ENCODE measurements at regions not wholly inside any gene's neighbourhood (a gene's known extent, or its start where the extent isn't known, plus 50 kb on each side); places are given as distances from the start of the nearest gene placed in this dataset.

GRCh38 chr5:53191548-53192165, 82.1 kb upstream of the MOCS2 start:
- WGBS: 75% methylated on average over 4 of the region's 4 CpGs
- H3K4me1 ChIP-seq: no peaks in the 10 kb centered on the region
- no peak overlapping the region for H3K27ac ChIP-seq
- H3K27me3 ChIP-seq: no peaks in the 10 kb centered on the region
- H3K36me3 ChIP-seq: no peaks in the 10 kb centered on the region
- no peak for DNase-seq (ENCODE audit: low spot score in 2 of 2)
- TF ChIP-seq POLR2A (IDR thresholded peaks at IDR 0.05) (no peak), EP300 (IDR thresholded peaks at IDR 0.05) (no peak), POLR2AphosphoS5 (IDR thresholded peaks at IDR 0.05) (no peak), CTCF (IDR thresholded peaks at IDR 0.05) (no peak)
- no peak overlapping the region for H3K4me3 ChIP-seq
- H3K9me3 ChIP-seq: no peaks in the 10 kb centered on the region

- H3K4me3 ChIP-seq: no peak overlapping the region
- 54% methylated on average over 2 of the region's 2 CpGs for WGBS
- H3K27ac ChIP-seq: no peak overlapping the region
- TF ChIP-seq CTCF (IDR thresholded peaks at IDR 0.05): no peak
- TF ChIP-seq EP300 (IDR thresholded peaks at IDR 0.05): no peak
- TF ChIP-seq POLR2A (IDR thresholded peaks at IDR 0.05): no peak
- TF ChIP-seq POLR2AphosphoS5 (IDR thresholded peaks at IDR 0.05): no peak
- no peaks in the 10 kb centered on the region for H3K36me3 ChIP-seq
- H3K27me3 ChIP-seq: no peaks in the 10 kb centered on the region
- DNase-seq (ENCODE audit: low spot score in 2 of 2): no peak
- H3K9me3 ChIP-seq: no peaks in the 10 kb centered on the region
- no peaks in the 10 kb centered on the region for H3K4me1 ChIP-seq
Observed at GRCh38 chr5:53194086-53194485, 84.5 kb upstream of the MOCS2 start.

- DNase-seq (ENCODE audit: low spot score in 2 of 2): no peak
- Histone ChIP-seq H3K27ac (no peak overlapping the region), H3K4me1 (no peaks in the 10 kb centered on the region), H3K36me3 (no peaks in the 10 kb centered on the region), H3K4me3 (no peak overlapping the region), H3K9me3 (no peaks in the 10 kb centered on the region), H3K27me3 (no peaks in the 10 kb centered on the region)
- TF ChIP-seq POLR2AphosphoS5 (IDR thresholded peaks at IDR 0.05): no peak
- no peak for TF ChIP-seq EP300 (IDR thresholded peaks at IDR 0.05)
- no peak for TF ChIP-seq POLR2A (IDR thresholded peaks at IDR 0.05)
- no peak for TF ChIP-seq CTCF (IDR thresholded peaks at IDR 0.05)
Observed at GRCh38 chr5:53199882-53200281, 90.3 kb upstream of the MOCS2 start.

- 65% methylated on average over 8 of the region's 8 CpGs for WGBS
- H3K27ac ChIP-seq: no peak overlapping the region
- no peaks in the 10 kb centered on the region for H3K9me3 ChIP-seq
- no peaks in the 10 kb centered on the region for H3K27me3 ChIP-seq
- DNase-seq (ENCODE audit: low spot score in 2 of 2): no peak
- no peaks in the 10 kb centered on the region for H3K36me3 ChIP-seq
- TF ChIP-seq POLR2AphosphoS5 (IDR thresholded peaks at IDR 0.05): no peak
- TF ChIP-seq POLR2A (IDR thresholded peaks at IDR 0.05): no peak
- no peak for TF ChIP-seq CTCF (IDR thresholded peaks at IDR 0.05)
- no peak for TF ChIP-seq EP300 (IDR thresholded peaks at IDR 0.05)
- no peak overlapping the region for H3K4me3 ChIP-seq
- no peaks in the 10 kb centered on the region for H3K4me1 ChIP-seq
Observed at GRCh38 chr5:53200306-53200705, 90.7 kb upstream of the MOCS2 start.

- 88% methylated on average over 3 of the region's 3 CpGs for WGBS
- TF ChIP-seq POLR2AphosphoS5 (IDR thresholded peaks at IDR 0.05): no peak
- TF ChIP-seq EP300 (IDR thresholded peaks at IDR 0.05): no peak
- no peak for TF ChIP-seq CTCF (IDR thresholded peaks at IDR 0.05)
- no peak for TF ChIP-seq POLR2A (IDR thresholded peaks at IDR 0.05)
- no peaks in the 10 kb centered on the region for H3K36me3 ChIP-seq
- no peaks in the 10 kb centered on the region for H3K4me1 ChIP-seq
- H3K4me3 ChIP-seq: no peak overlapping the region
- no peaks in the 10 kb centered on the region for H3K27me3 ChIP-seq
- no peaks in the 10 kb centered on the region for H3K9me3 ChIP-seq
- no peak for DNase-seq (ENCODE audit: low spot score in 2 of 2)
- H3K27ac ChIP-seq: no peak overlapping the region
Observed at GRCh38 chr5:53201746-53202145, 92.2 kb upstream of the MOCS2 start.
